IMR-90 (cell line): ENCODE measurements at regions not wholly inside any gene's neighbourhood (a gene's known extent, or its start where the extent isn't known, plus 50 kb on each side); places are given as distances from the start of the nearest gene placed in this dataset.

Experiments used
- ATAC-seq: fragments of 200-7000 bp; cut with Tn5 transposase; 2 replicates; pipeline ENCODE4 v1.9.1; 2020; ENCODE audit warnings: low read depth, mild to moderate bottlenecking, moderate library complexity
- BruUV-seq: library from RNA; stranded (reverse); fragments of 400-500 nt; replicated peaks from 2 replicates; lab custom pipeline; 2021; lab: Mats Ljungman, UMichigan
- CTCF ChIA-PET: fragments of 300-600 bp; formaldehyde crosslinking; extraction: SDS; loops from one replicate; lab custom pipeline; 2021; ENCODE audit warnings: antibody characterized with exemption; lab: Yijun Ruan, JAX
- POLR2A ChIA-PET: fragments of 300-600 bp; sonication (Branson Sonifier 250); formaldehyde crosslinking; loops from one replicate; lab custom pipeline; 2022; ENCODE audit warnings: antibody characterized with exemption; ENCODE audit not compliant: unreplicated experiment; lab: Charles Lee
- DNase-seq: peaks from one replicate; pipeline ENCODE4 v3.0.0; 2013
- H2AFZ ChIP-seq: replicated peaks from 2 replicates; pipeline ENCODE3; 2013; ENCODE audit warnings: low read length, mild to moderate bottlenecking; ENCODE audit not compliant: poor library complexity
- H2AK5ac ChIP-seq: 2 replicates; pipeline ENCODE4 v1.6.1; 2013; ENCODE audit warnings: low read depth, low read length, inconsistent platforms
- H2AK9ac ChIP-seq: replicated peaks from 2 replicates; pipeline ENCODE3; 2013; ENCODE audit warnings: mild to moderate bottlenecking, low read depth, low read length, moderate library complexity; ENCODE audit not compliant: poor library complexity
- H2BK120ac ChIP-seq: 2 replicates; pipeline ENCODE4 v1.6.1; 2013; ENCODE audit warnings: low read depth, low read length, inconsistent platforms
- H2BK15ac ChIP-seq: 3 replicates; pipeline ENCODE4 v1.6.1; 2013; ENCODE audit warnings: low read depth, low read length, inconsistent platforms
- H2BK20ac ChIP-seq: 2 replicates; pipeline ENCODE4 v1.6.1; 2013; ENCODE audit warnings: low read depth, mild to moderate bottlenecking, inconsistent platforms, low read length, moderate library complexity
- H2BK5ac ChIP-seq: 2 replicates; pipeline ENCODE4 v1.6.1; 2013; ENCODE audit warnings: mild to moderate bottlenecking, low read depth, low read length, inconsistent platforms; ENCODE audit not compliant: poor library complexity, severe bottlenecking
- H3K14ac ChIP-seq: replicated peaks from 2 replicates; pipeline ENCODE4 v1.6.1; 2013; ENCODE audit warnings: low read depth, low read length, inconsistent platforms
- H3K18ac ChIP-seq: 2 replicates; pipeline ENCODE4 v1.6.1; 2013; ENCODE audit warnings: low read depth, low read length, control low read depth
- H3K23ac ChIP-seq: 2 replicates; pipeline ENCODE4 v1.6.1; 2013; ENCODE audit warnings: low read depth, low read length, inconsistent platforms
- H3K27ac ChIP-seq: 2 replicates; pipeline ENCODE4 v1.5.1; 2013; ENCODE audit warnings: mild to moderate bottlenecking, control low read depth, low read length; ENCODE audit not compliant: insufficient read depth
- H3K27me3 ChIP-seq: 2 replicates; pipeline ENCODE4 v1.6.1; 2013; ENCODE audit warnings: low read length; ENCODE audit not compliant: control insufficient read depth, insufficient read depth
- H3K36me3 ChIP-seq: 2 replicates; pipeline ENCODE4 v1.6.1; 2013; ENCODE audit warnings: low read length, mixed read lengths; ENCODE audit not compliant: control insufficient read depth, insufficient read depth
- H3K4ac ChIP-seq: 2 replicates; pipeline ENCODE4 v1.6.1; 2013; ENCODE audit warnings: low read depth, low read length, inconsistent platforms
- H3K4me1 ChIP-seq: 2 replicates; pipeline ENCODE4 v1.6.1; 2013; ENCODE audit warnings: low read length, mixed read lengths; ENCODE audit not compliant: control insufficient read depth, insufficient read depth
- H3K4me2 ChIP-seq: 2 replicates; pipeline ENCODE4 v1.6.1; 2013; ENCODE audit warnings: low read depth, mild to moderate bottlenecking, control low read depth, low read length, moderate library complexity
- H3K4me3 ChIP-seq: 2 replicates; pipeline ENCODE4 v1.5.1; 2013; ENCODE audit warnings: low read depth, mild to moderate bottlenecking, control low read depth, low read length, moderate library complexity; ENCODE audit not compliant: insufficient read depth
- H3K56ac ChIP-seq: 2 replicates; pipeline ENCODE4 v1.6.1; 2013; ENCODE audit warnings: low read length, inconsistent platforms; ENCODE audit not compliant: insufficient read depth; ENCODE audit errors: extremely low read depth
- H3K79me1 ChIP-seq, 2 experiments: 2 replicates each; pipeline ENCODE4 v1.6.1; 2013; ENCODE audit warnings: low read length in 2 of 2, inconsistent platforms in 1 of 2, low read depth in 1 of 2
- H3K9ac ChIP-seq: 2 replicates; pipeline ENCODE4 v1.6.1; 2013; ENCODE audit warnings: low read depth, low read length, control low read depth
- H3K9me1 ChIP-seq: 2 replicates; pipeline ENCODE4 v1.6.1; 2013; ENCODE audit warnings: low read length, inconsistent platforms; ENCODE audit not compliant: insufficient read depth
- H3K9me3 ChIP-seq: 2 replicates; pipeline ENCODE4 v1.6.1; 2013; ENCODE audit warnings: low read length; ENCODE audit not compliant: control insufficient read depth, insufficient read depth
- H4K20me1 ChIP-seq: 2 replicates; pipeline ENCODE4 v1.6.1; 2013; ENCODE audit warnings: low read length, inconsistent platforms; ENCODE audit not compliant: insufficient read depth
- H4K5ac ChIP-seq: 2 replicates; pipeline ENCODE4 v1.6.1; 2013; ENCODE audit warnings: mild to moderate bottlenecking, low read depth, low read length, control low read depth
- H4K8ac ChIP-seq, 2 experiments: 2 replicates each; pipeline ENCODE4 v1.6.1; 2013; ENCODE audit warnings: low read depth in 2 of 2, low read length in 2 of 2, control low read depth in 1 of 2, inconsistent platforms in 1 of 2
- H4K91ac ChIP-seq: 2 replicates; pipeline ENCODE4 v1.6.1; 2013; ENCODE audit warnings: low read depth, low read length, inconsistent platforms; ENCODE audit not compliant: insufficient read depth
- BHLHE40 ChIP-seq: fragments of 150-350 bp; IDR thresholded peaks from 2 replicates; pipeline ENCODE4 v1.6.1; 2016; ENCODE audit warnings: mild to moderate bottlenecking, low read depth, low read length
- CHD1 ChIP-seq: IDR thresholded peaks from 2 replicates; pipeline ENCODE4 v1.6.1; 2012; ENCODE audit warnings: low read depth, low read length, improper control_type of control experiment
- FOS ChIP-seq: fragments of 150-350 bp; IDR thresholded peaks from 2 replicates; pipeline ENCODE4 v1.6.1; 2016; ENCODE audit warnings: low read depth, low read length
- MAFK ChIP-seq: IDR thresholded peaks from 2 replicates; pipeline ENCODE4 v1.6.1; 2012; ENCODE audit warnings: low read depth, low read length, improper control_type of control experiment
- MAZ ChIP-seq: IDR thresholded peaks from 2 replicates; pipeline ENCODE4 v1.6.1; 2012; ENCODE audit warnings: low read depth, mild to moderate bottlenecking, low read length, improper control_type of control experiment, moderate library complexity, borderline replicate concordance
- MXI1 ChIP-seq: IDR thresholded peaks from 2 replicates; pipeline ENCODE4 v1.6.1; 2012; ENCODE audit warnings: low read depth, mild to moderate bottlenecking, low read length, moderate library complexity, borderline replicate concordance
- NFE2L2 ChIP-seq: fragments of 150-350 bp; IDR thresholded peaks from 2 replicates; pipeline ENCODE4 v1.6.1; 2016; ENCODE audit warnings: low read depth, mild to moderate bottlenecking, low read length
- POLR2A ChIP-seq: IDR thresholded peaks from 2 replicates; pipeline ENCODE4 v1.6.1; 2012; ENCODE audit warnings: mild to moderate bottlenecking, low read depth, low read length
- RFX5 ChIP-seq: IDR thresholded peaks from 2 replicates; pipeline ENCODE4 v1.8.0; 2012; ENCODE audit warnings: low read depth, mild to moderate bottlenecking, low read length, moderate library complexity
- SMC3 ChIP-seq: fragments of 150-350 bp; IDR thresholded peaks from 2 replicates; pipeline ENCODE4 v1.6.1; 2016; ENCODE audit warnings: low read depth, mild to moderate bottlenecking, antibody characterized with exemption, low read length, moderate library complexity
- USF2 ChIP-seq: fragments of 150-350 bp; IDR thresholded peaks from 2 replicates; pipeline ENCODE4 v1.6.1; 2017; ENCODE audit warnings: mild to moderate bottlenecking, antibody characterized with exemption, low read length, low read depth
- WGBS, 2 experiments: methylation state at CpG; one replicate each; pipeline versions ENCODE4 v1.1.5 to v1.1.7; 2013; ENCODE audit warnings: missing lambda C conversion rate in 2 of 2; ENCODE audit not compliant: insufficient read length in 1 of 2; ENCODE audit errors: extremely low coverage in 2 of 2; 5-methylcytosine and 5-hydroxymethylcytosine counted together
- dilution Hi-C: fragments of 300-500 bp; cut with HindIII; formaldehyde crosslinking; loops from one replicate; pipeline ENCODE4 v1.14.3; 2018; ENCODE audit warnings: low sequenced_read_pairs; ENCODE audit not compliant: unreplicated experiment
- in situ Hi-C: fragments of 300-500 bp; cut with MboI; formaldehyde crosslinking; loops from 3 replicates; pipeline ENCODE4 v1.14.3; 2019; ENCODE audit warnings: low sequenced_read_pairs, inconsistent platforms, mixed read lengths
- intact Hi-C: fragments of 100-400 bp; cut with micrococcal nuclease; formaldehyde crosslinking; loops from 2 replicates; pipeline ENCODE4 v1.10.0; 2022
- TF ChIP-seq, protein P1 (sequence below): conservative IDR thresholded peaks from 2 replicates; pipeline ENCODE4 v1.5.1; 2012; ENCODE audit warnings: mild to moderate bottlenecking, low read depth, low read length, improper control_type of control experiment
- TF ChIP-seq, protein P2 (sequence below): fragments of 150-350 bp; IDR thresholded peaks from 2 replicates; pipeline ENCODE4 v1.6.1; 2016; ENCODE audit warnings: low read depth, mild to moderate bottlenecking, low read length, moderate library complexity, borderline replicate concordance

DNA sequence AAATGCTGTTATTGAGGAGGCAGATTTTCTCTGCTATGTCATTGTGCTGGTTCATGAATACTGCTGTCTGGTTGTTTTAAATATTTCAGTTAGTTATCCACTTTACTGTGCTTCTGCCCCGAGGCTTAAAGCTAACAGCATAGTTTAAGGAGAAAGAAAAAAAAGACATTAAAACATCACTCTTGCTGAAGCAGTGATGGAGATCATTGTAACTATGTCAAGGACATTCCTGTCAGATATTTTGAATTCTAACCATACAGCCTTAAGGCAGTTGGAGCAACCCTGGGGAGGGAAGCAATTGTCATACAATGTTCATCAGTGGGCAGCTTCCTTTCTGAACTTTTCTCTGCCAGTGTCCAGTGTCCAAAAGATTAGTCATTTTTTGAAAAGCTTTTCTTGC lies 199.0 kb upstream of the DDX53 start:
- Histone ChIP-seq H3K4me2 (no peak overlapping the region), H4K5ac (no peak overlapping the region), H2BK20ac (no peak overlapping the region), H3K27me3 (no peaks in the 10 kb centered on the region), H3K9me3 (no peaks in the 10 kb centered on the region), H3K56ac (no peak overlapping the region), H4K91ac (no peak overlapping the region), H3K36me3 (no peaks in the 10 kb centered on the region), H2AK9ac (no peak overlapping the region), H2BK15ac (no peak overlapping the region), H3K14ac (no peak overlapping the region), H3K27ac (no peak overlapping the region), H2BK5ac (no peak overlapping the region), H4K8ac (no peak overlapping the region), H3K23ac (no peak overlapping the region), H3K4me3 (no peak overlapping the region), H3K9me1 (no peaks in the 10 kb centered on the region), H2BK120ac (no peak overlapping the region), H2AFZ (no peak overlapping the region), H3K4ac (no peak overlapping the region), H3K9ac (no peak overlapping the region), H3K79me1 (no peaks in the 10 kb centered on the region), H4K20me1 (no peaks in the 10 kb centered on the region), H2AK5ac (no peak overlapping the region), H3K18ac (no peak overlapping the region), H3K4me1 (no peaks in the 10 kb centered on the region)
- dilution Hi-C loops: no loop called here
- ATAC-seq (peak; percentile 46), DNase-seq (no peak)
- TF ChIP-seq RFX5: no peak
- TF ChIP-seq, protein P1, sequence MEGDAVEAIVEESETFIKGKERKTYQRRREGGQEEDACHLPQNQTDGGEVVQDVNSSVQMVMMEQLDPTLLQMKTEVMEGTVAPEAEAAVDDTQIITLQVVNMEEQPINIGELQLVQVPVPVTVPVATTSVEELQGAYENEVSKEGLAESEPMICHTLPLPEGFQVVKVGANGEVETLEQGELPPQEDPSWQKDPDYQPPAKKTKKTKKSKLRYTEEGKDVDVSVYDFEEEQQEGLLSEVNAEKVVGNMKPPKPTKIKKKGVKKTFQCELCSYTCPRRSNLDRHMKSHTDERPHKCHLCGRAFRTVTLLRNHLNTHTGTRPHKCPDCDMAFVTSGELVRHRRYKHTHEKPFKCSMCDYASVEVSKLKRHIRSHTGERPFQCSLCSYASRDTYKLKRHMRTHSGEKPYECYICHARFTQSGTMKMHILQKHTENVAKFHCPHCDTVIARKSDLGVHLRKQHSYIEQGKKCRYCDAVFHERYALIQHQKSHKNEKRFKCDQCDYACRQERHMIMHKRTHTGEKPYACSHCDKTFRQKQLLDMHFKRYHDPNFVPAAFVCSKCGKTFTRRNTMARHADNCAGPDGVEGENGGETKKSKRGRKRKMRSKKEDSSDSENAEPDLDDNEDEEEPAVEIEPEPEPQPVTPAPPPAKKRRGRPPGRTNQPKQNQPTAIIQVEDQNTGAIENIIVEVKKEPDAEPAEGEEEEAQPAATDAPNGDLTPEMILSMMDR: no peak
- TF ChIP-seq NFE2L2: no peak
- TF ChIP-seq FOS: no peak
- TF ChIP-seq, protein P2, sequence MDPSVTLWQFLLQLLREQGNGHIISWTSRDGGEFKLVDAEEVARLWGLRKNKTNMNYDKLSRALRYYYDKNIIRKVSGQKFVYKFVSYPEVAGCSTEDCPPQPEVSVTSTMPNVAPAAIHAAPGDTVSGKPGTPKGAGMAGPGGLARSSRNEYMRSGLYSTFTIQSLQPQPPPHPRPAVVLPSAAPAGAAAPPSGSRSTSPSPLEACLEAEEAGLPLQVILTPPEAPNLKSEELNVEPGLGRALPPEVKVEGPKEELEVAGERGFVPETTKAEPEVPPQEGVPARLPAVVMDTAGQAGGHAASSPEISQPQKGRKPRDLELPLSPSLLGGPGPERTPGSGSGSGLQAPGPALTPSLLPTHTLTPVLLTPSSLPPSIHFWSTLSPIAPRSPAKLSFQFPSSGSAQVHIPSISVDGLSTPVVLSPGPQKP: no peak
- TF ChIP-seq SMC3: no peak
- TF ChIP-seq CHD1: no peak
- no peak for TF ChIP-seq MXI1
- TF ChIP-seq MAFK: no peak
- TF ChIP-seq MAZ: no peak
- no peak for TF ChIP-seq USF2
- no peak for TF ChIP-seq POLR2A
- no peak for TF ChIP-seq BHLHE40
- no TSS peak for BruUV-seq
- WGBS, 2 experiments: no CpG with 5 or more reads among the region's 1 CpG
- CTCF ChIA-PET: interaction anchor here (0.5 kb wide), 1 partner anchor 14 kb away, joined by 3 read pairs; no protein-coding TSS in a partner anchor
- POLR2A ChIA-PET: no interaction called here
- intact Hi-C loops: no loop called here
- in situ Hi-C loops: no loop called here
